HG03520 (cell line): ENCODE measurements at regions not wholly inside any gene's neighbourhood (a gene's known extent, or its start where the extent isn't known, plus 50 kb on each side); places are given as distances from the start of the nearest gene placed in this dataset.
"Not testable (repeated sequence)": the region's sequence is repeated elsewhere in the genome, so short reads cannot be mapped to it uniquely, and the experiment has no call there.

Source experiments
- ATAC-seq: cut with Tn5 transposase; IDR thresholded peaks from one replicate; pipeline ENCODE4 v1.9.1; 2021; ENCODE audit warnings: mild to moderate bottlenecking, moderate library complexity; ENCODE audit not compliant: unreplicated experiment

DNA sequence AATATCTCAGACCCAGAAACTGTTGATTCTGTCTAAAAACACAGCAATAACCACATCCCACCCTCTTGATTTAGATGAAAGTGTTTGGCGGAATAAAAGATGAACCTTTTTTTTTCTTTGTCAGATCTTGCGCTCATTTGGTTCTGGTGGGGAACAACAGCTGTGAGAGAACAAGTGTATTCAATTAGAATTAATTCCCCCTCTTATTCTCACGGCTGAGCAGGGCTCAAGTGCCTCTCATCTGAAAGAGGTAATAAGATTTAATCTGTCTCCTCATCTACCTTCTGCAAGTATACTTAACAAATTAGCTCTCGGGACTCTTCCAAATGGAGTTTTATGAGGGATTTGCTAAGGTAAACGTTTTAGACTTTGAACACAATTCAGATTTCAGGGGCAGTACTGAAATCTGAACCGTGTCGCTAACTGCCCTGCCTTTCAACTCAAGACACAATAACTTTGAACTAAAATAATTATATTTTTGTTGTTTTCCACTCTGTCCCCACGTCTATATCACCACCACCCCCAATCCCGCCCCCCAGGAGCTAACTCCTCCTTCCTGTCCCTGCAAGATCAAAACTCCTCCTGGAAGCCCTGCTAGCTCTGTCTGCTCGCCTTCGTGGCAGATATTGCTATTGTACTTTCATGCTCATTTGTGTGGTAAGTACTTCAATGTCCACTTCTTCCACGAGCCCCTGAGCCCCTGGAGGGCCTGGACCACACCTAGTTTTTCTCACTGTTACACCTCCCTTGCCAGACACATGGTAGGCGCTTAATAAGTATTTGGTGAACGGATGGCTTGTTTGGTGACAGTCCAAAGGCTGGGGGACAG, 54.2 kb upstream of the ROPN1B start:
- ATAC-seq: not testable (repeated sequence)

DNA sequence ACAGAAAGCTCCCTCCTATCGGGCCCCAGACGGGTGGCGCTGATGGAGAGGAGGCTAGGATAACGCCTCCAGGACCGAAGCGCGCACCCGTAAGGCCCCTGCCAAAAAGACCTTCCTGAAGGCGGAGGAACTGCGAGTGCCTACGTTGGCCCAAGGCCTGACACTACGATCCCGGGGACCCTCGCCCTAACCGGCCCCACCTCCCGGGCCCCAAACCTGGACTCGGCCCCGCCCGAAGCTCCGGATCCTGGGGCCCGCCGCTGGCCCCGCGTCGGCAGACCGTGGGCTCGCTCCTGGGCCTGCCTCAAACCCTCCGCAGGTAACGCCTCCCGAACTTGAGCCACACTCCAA, 53.6 kb upstream of the ROPN1B start:
- not testable (repeated sequence) for ATAC-seq

GRCh38 chr3:125915792-125916375, 53.1 kb upstream of the ROPN1B start:
- ATAC-seq: peak; percentile 82

- ATAC-seq: peak; percentile 69
Observed at GRCh38 chr3:125916376-125916978, 52.5 kb upstream of the ROPN1B start.

GRCh38 chr3:125917020-125917549, 51.9 kb upstream of the ROPN1B start:
- not testable (repeated sequence) for ATAC-seq

- ATAC-seq: not testable (repeated sequence)
Observed at GRCh38 chr3:125918024-125918423, 51.0 kb upstream of the ROPN1B start.

GRCh38 chr3:125918451-125918850, 50.5 kb upstream of the ROPN1B start:
- not testable (repeated sequence) for ATAC-seq

- ATAC-seq: not testable (repeated sequence)
Observed at GRCh38 chr3:125918866-125919265, 50.1 kb upstream of the ROPN1B start.
